H9 (cell line): ENCODE measurements at regions not wholly inside any gene's neighbourhood (a gene's known extent, or its start where the extent isn't known, plus 50 kb on each side); places are given as distances from the start of the nearest gene placed in this dataset.

Experiments
- DNase-seq: peaks from one replicate; pipeline ENCODE4 v3.0.0-alpha.2; 2017
- H2AFZ ChIP-seq: one replicate; pipeline ENCODE4 v1.6.1; 2013; ENCODE audit warnings: mild to moderate bottlenecking, low read length, control low read depth, moderate library complexity
- H2AK5ac ChIP-seq: 2 replicates; pipeline ENCODE4 v1.6.1; 2013; ENCODE audit warnings: low read length, control low read depth, mixed read lengths; ENCODE audit not compliant: insufficient read length
- H2BK120ac ChIP-seq: one replicate; pipeline ENCODE4 v1.6.1; 2013; ENCODE audit warnings: low read depth, mild to moderate bottlenecking, low read length, control low read depth, inconsistent platforms; ENCODE audit not compliant: poor library complexity, severe bottlenecking
- H2BK12ac ChIP-seq: 2 replicates; pipeline ENCODE4 v1.6.1; 2013; ENCODE audit warnings: low read length, control low read depth, mixed read lengths, low read depth; ENCODE audit not compliant: insufficient read length
- H2BK15ac ChIP-seq: 2 replicates; pipeline ENCODE4 v1.6.1; 2013; ENCODE audit warnings: low read depth, low read length, control low read depth
- H2BK20ac ChIP-seq: one replicate; pipeline ENCODE4 v1.6.1; 2013; ENCODE audit warnings: low read depth, mild to moderate bottlenecking, low read length, control low read depth, inconsistent platforms; ENCODE audit not compliant: poor library complexity, severe bottlenecking
- H2BK5ac ChIP-seq: 2 replicates; pipeline ENCODE4 v1.6.1; 2013; ENCODE audit warnings: low read length, control low read depth, mixed read lengths; ENCODE audit not compliant: insufficient read length
- H3K14ac ChIP-seq: 2 replicates; pipeline ENCODE4 v1.6.1; 2013; ENCODE audit warnings: low read length, control low read depth; ENCODE audit not compliant: insufficient read depth
- H3K18ac ChIP-seq: 2 replicates; pipeline ENCODE4 v1.6.1; 2013; ENCODE audit warnings: low read depth, mild to moderate bottlenecking, mixed read lengths, low read length, control low read depth; ENCODE audit not compliant: insufficient read length
- H3K23ac ChIP-seq: 2 replicates; pipeline ENCODE4 v1.6.1; 2013; ENCODE audit warnings: low read length, control low read depth, mixed read lengths, low read depth; ENCODE audit not compliant: insufficient read length
- H3K23me2 ChIP-seq: 2 replicates; pipeline ENCODE4 v1.6.1; 2013; ENCODE audit warnings: low read depth, mild to moderate bottlenecking, mixed read lengths, low read length, control low read depth; ENCODE audit not compliant: insufficient read length, poor library complexity, severe bottlenecking
- H3K27ac ChIP-seq: 2 replicates; pipeline ENCODE4 v1.5.1; 2013; ENCODE audit warnings: low read length, control low read depth, mixed read lengths, low read depth; ENCODE audit not compliant: insufficient read length
- H3K27me3 ChIP-seq: 2 replicates; pipeline ENCODE4 v1.6.1; 2013; ENCODE audit warnings: low read length, control low read depth, inconsistent platforms; ENCODE audit not compliant: insufficient read depth
- H3K4ac ChIP-seq: 2 replicates; pipeline ENCODE4 v1.6.1; 2013; ENCODE audit warnings: low read depth, mild to moderate bottlenecking, control low read depth, inconsistent platforms, low read length, moderate library complexity
- H3K4me1 ChIP-seq: 2 replicates; pipeline ENCODE4 v1.6.1; 2013; ENCODE audit warnings: low read length, control low read depth, inconsistent platforms; ENCODE audit not compliant: insufficient read depth
- H3K4me2 ChIP-seq: 2 replicates; pipeline ENCODE4 v1.6.1; 2013; ENCODE audit warnings: low read length, control low read depth, mixed read lengths; ENCODE audit not compliant: insufficient read length, insufficient read depth
- H3K56ac ChIP-seq: 2 replicates; pipeline ENCODE4 v1.6.1; 2013; ENCODE audit warnings: low read depth, mild to moderate bottlenecking, mixed read lengths, low read length, control low read depth; ENCODE audit not compliant: insufficient read length
- H3K79me1 ChIP-seq: 2 replicates; pipeline ENCODE4 v1.6.1; 2013; ENCODE audit warnings: low read depth, mild to moderate bottlenecking, moderate library complexity, low read length, control low read depth, inconsistent platforms; ENCODE audit not compliant: insufficient read depth, poor library complexity, severe bottlenecking
- H3K79me2 ChIP-seq: 2 replicates; pipeline ENCODE4 v1.6.1; 2013; ENCODE audit warnings: low read length, control low read depth, inconsistent platforms; ENCODE audit not compliant: insufficient read depth
- H3K9ac ChIP-seq: 2 replicates; pipeline ENCODE4 v1.6.1; 2013; ENCODE audit warnings: low read length, control low read depth, mixed read lengths; ENCODE audit not compliant: insufficient read length; ENCODE audit errors: extremely low read depth
- H3K9me3 ChIP-seq: one replicate; pipeline ENCODE4 v1.6.1; 2013; ENCODE audit warnings: low read depth, low read length, inconsistent platforms; ENCODE audit not compliant: control insufficient read depth
- H3T11ph ChIP-seq: one replicate; pipeline ENCODE4 v1.6.1; 2013; ENCODE audit warnings: mild to moderate bottlenecking, low read length, control low read depth, inconsistent platforms
- H4K20me1 ChIP-seq: one replicate; pipeline ENCODE4 v1.6.1; 2013; ENCODE audit not compliant: control insufficient read depth, insufficient read length, insufficient read depth
- H4K5ac ChIP-seq: 2 replicates; pipeline ENCODE4 v1.6.1; 2013; ENCODE audit warnings: low read depth, mild to moderate bottlenecking, mixed read lengths, low read length, control low read depth; ENCODE audit not compliant: insufficient read length
- H4K8ac ChIP-seq: replicated peaks from 2 replicates; pipeline ENCODE4 v1.6.1; 2013; ENCODE audit warnings: low read length, control low read depth, mixed read lengths, low read depth; ENCODE audit not compliant: insufficient read length
- H4K91ac ChIP-seq: 2 replicates; pipeline ENCODE4 v1.6.1; 2013; ENCODE audit warnings: low read depth, mild to moderate bottlenecking, moderate library complexity, mixed read lengths, low read length, control low read depth; ENCODE audit not compliant: insufficient read length
- H3K27ac Mint-ChIP-seq, 3 experiments: 2 replicates in 2 of 3; 3 replicates in 1 of 3; pipeline ENCODE4 v1.8.0; 2020 to 2021; ENCODE audit warnings: mixed read lengths in 3 of 3, mild to moderate bottlenecking in 1 of 3, moderate library complexity in 1 of 3
- H3K27me3 Mint-ChIP-seq: 2 replicates; pipeline ENCODE4 v1.8.0; 2021; ENCODE audit warnings: low read depth, mild to moderate bottlenecking, moderate library complexity, mixed read lengths
- H3K36me3 Mint-ChIP-seq, 3 experiments: 2 replicates in 2 of 3; 3 replicates in 1 of 3; pipeline ENCODE4 v1.8.0; 2020 to 2021; ENCODE audit warnings: low read depth in 3 of 3, mixed read lengths in 3 of 3; ENCODE audit not compliant: insufficient read depth in 1 of 3
- H3K4me1 Mint-ChIP-seq, 2 experiments: 2 replicates each; pipeline ENCODE4 v1.8.0; 2020; ENCODE audit warnings: mixed read lengths in 2 of 2
- H3K4me3 Mint-ChIP-seq, 2 experiments: 2 replicates in 1 of 2; 3 replicates in 1 of 2; pipeline ENCODE4 v1.8.0; 2020 to 2021; ENCODE audit warnings: mild to moderate bottlenecking in 2 of 2, mixed read lengths in 2 of 2, moderate library complexity in 1 of 2
- H3K9me3 Mint-ChIP-seq, 2 experiments: 2 replicates in 1 of 2; 3 replicates in 1 of 2; pipeline ENCODE4 v1.8.0; 2020; ENCODE audit warnings: mild to moderate bottlenecking in 2 of 2, mixed read lengths in 2 of 2, moderate library complexity in 1 of 2
- CTCF ChIP-seq: fragments of 200-600 bp; sonication (generic); conservative IDR thresholded peaks from 3 replicates; pipeline ENCODE4 v1.8.0; 2021; ENCODE audit warnings: antibody characterized with exemption, mild to moderate bottlenecking
- WGBS: extraction: QIAGEN DNeasy Blood & Tissue Kit; methylation state at CpG from one replicate; pipeline ENCODE4 v1.1.7; 2013; ENCODE audit warnings: missing lambda C conversion rate, low lambda C conversion rate, mixed read lengths; ENCODE audit not compliant: insufficient read length; ENCODE audit errors: extremely low coverage; 5-methylcytosine and 5-hydroxymethylcytosine counted together

- TF ChIP-seq CTCF = no peak
- Histone ChIP-seq H3K56ac (no peak overlapping the region), H3K27me3 (no peaks in the 10 kb centered on the region), H3K14ac (no peak overlapping the region), H4K91ac (no peak overlapping the region), H2BK12ac (no peak overlapping the region), H2BK5ac (no peak overlapping the region), H3K79me1 (no peaks in the 10 kb centered on the region), H3K4me2 (no peak overlapping the region), H4K5ac (no peak overlapping the region), H2BK120ac (no peak overlapping the region), H2BK20ac (no peak overlapping the region), H3K4me1 (no peaks in the 10 kb centered on the region), H3K4ac (no peak overlapping the region), H2AK5ac (no peak overlapping the region), H2BK15ac (no peak overlapping the region), H3T11ph (no peak overlapping the region), H4K8ac (no peak overlapping the region), H2AFZ (no peak overlapping the region), H3K18ac (no peak overlapping the region), H3K9ac (no peak overlapping the region), H3K23me2 (no peaks in the 10 kb centered on the region), H3K79me2 (no peaks in the 10 kb centered on the region), H3K27ac (no peak overlapping the region), H3K9me3 (no peaks in the 10 kb centered on the region), H3K23ac (no peak overlapping the region), H4K20me1 (no peaks in the 10 kb centered on the region)
- no peak overlapping the region for H3K27ac Mint-ChIP-seq
- no peak overlapping the region for H3K4me3 Mint-ChIP-seq
- H3K27me3 Mint-ChIP-seq = no peaks in the 10 kb centered on the region
- H3K4me1 Mint-ChIP-seq = peaks cover 4 to 9% of the 10 kb centered on the region in 2 experiments
- DNase-seq = no peak
- no CpG with 5 or more reads among the region's 4 CpGs for WGBS
- H3K9me3 Mint-ChIP-seq = peaks cover 0 to 7% of the 10 kb centered on the region in 2 experiments; a peak in 1 of 5 replicates
- peaks cover 0 to 7% (median 0%) of the 10 kb centered on the region in 3 experiments; a peak in 2 of 7 replicates for H3K36me3 Mint-ChIP-seq
Observed at GRCh38 chr12:74890237-74890599, 319.4 kb downstream of the KCNC2 start.
